HG02763 (cell line): ENCODE measurements at regions not wholly inside any gene's neighbourhood (a gene's known extent, or its start where the extent isn't known, plus 50 kb on each side); places are given as distances from the start of the nearest gene placed in this dataset.
"Not testable (repeated sequence)": the region's sequence is repeated elsewhere in the genome, so short reads cannot be mapped to it uniquely, and the experiment has no call there.

Experiments used
- ATAC-seq: cut with Tn5 transposase; IDR thresholded peaks from one replicate; pipeline ENCODE4 v1.9.1; 2021; ENCODE audit warnings: mild to moderate bottlenecking, moderate library complexity; ENCODE audit not compliant: unreplicated experiment

DNA sequence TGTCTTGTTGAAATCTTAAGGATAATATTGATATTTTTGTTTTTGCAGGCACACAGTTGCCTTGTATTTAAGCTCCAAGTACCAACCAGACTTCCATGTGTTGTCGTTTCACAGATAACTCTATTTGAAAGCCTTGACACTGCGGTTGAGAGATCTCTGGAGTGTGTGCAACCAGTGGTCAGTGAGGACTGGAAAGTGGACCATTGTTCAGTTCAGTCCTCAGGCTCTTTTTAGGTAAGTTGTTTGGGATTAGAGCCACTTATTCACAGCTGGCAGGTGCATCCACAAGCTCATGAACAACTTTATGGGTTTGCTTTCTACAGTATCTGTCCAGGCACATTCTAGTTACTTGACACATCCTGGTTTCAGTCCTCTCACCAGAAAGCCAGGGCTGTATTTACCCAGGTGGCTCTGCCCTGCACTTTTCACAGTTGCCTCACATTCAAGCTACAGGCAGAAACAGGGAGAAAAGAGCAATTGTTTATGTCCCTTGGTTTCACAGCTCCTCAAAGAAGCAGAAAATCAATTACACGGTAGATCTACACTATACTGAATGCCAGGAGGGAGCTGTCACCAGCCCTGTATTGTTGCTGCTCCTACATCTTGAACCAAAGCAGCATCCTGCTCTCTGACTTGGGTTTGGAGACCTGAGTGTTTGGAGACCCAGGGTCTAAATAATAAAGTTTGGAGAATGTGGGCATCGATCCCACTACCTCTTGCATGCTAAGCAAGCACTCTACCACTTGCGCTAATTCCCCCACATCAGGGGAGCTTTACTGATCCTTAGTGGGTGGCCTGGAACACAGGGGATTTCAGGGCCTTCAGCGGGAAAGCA is 543.3 kb downstream of the PRIM2 start:
- not testable (repeated sequence) for ATAC-seq

DNA sequence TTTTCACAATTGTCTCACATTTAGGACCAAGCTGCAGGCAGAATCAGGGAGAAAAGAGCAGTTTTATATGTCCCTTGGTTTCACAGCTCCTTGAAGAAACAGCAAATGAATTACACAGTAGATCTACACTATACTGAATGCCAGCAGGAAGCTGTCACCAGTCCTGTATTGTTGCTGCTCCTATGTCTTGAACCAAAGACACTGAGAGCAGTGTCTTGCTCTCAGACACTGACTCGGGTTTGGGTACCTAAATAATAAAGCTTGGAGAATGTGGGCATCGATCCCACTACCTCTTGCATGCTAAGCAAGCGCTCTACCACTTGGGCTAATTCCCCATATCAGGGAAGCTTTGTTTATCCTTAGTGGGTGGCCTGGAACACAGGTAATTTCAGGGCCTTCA is 552.7 kb downstream of the PRIM2 start:
- not testable (repeated sequence) for ATAC-seq

DNA sequence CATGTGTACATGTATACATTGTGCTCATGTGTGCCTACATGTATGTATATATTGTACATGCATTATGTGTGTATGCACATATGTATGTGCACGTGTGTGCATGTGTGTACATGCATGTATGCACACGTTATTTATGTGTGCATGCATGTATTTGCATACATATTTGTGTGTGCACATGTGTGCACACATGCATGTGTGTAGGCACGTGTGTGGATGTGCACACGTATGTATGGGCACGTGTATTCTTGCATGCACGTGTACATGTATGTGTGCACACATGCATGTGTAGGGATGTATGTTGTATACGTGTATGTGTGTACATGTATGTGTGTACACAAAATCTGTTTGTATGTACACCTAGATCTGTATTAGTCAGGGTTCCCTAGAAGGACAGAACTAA is 556.0 kb downstream of the PRIM2 start:
- not testable (repeated sequence) for ATAC-seq

DNA sequence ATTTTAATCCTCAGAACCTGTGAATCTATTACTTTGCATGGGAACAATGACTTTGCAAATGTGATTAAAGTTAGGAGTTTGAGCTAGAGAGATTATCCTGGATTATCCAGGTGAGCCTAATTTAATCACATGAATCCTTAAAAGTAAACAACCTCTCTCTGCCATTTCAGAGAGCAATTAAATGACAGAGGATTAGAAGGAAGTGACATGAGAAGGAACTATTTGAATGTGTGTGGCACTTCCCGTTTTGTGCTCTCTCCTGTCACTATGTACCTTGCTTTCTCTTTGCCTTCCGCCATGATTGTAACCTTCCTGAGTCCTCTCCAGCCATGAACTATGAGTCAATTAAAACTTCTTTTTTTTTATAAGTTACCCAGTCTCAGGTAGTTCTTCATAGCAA is 559.2 kb downstream of the PRIM2 start:
- ATAC-seq, result not testable (repeated sequence)

DNA sequence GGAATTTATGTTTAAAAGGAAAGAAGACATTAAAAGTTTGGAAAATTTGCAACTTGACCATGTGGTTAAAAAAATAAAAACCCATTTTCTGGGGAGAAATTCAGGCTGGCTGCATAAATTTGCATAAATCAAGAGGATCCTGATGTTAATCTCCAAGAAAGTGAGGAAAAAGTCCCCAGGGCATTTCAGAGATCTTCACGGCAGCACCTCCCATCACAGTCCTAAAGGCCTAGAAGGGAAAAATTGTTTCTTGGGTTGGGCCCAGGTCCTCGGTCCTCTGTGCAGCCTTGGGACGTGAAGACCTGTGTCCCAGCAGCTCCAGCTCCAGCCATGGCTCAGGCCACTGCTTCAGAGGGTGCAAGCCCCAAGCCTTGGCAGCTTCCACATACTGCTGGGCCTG is 560.3 kb downstream of the PRIM2 start:
- ATAC-seq, result not testable (repeated sequence)

DNA sequence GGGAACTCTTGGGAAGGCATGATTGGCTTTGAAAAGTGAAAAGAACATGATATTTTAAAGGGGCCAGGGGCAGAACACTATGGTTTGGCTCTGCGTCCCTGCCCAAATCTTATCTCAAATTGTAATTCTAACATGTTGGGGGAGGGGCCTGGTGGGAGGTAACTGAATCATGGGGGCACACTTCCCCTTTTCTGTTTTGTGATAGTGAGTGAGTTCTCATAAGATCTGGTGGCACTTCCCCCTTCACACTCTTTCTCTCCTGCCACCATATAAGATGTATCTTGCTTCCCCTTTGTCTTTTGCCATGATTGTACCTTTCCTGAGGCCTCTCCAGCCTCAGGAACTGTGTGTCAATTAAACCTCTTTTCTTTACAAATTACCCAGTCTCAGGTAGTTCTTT is 561.4 kb downstream of the PRIM2 start:
- ATAC-seq, result not testable (repeated sequence)

DNA sequence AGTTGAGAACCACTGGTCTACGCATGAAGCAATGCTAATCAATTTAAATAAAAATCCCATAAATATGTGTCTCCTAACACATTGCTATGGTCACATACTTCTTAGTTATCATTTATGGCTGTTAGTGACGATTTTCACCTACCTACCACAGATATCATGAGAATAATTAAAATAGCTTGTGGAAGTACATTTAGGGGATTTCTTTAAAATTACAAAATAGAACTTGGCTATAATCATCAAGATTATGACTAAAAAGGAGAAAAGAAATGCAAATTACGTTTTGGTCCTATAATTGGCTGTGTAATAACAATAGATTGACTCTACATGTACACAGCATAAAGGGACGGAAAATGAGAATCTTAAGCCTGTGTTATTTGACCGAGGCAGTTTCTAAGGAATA is 581.4 kb downstream of the PRIM2 start:
- peak; percentile 73 for ATAC-seq

DNA sequence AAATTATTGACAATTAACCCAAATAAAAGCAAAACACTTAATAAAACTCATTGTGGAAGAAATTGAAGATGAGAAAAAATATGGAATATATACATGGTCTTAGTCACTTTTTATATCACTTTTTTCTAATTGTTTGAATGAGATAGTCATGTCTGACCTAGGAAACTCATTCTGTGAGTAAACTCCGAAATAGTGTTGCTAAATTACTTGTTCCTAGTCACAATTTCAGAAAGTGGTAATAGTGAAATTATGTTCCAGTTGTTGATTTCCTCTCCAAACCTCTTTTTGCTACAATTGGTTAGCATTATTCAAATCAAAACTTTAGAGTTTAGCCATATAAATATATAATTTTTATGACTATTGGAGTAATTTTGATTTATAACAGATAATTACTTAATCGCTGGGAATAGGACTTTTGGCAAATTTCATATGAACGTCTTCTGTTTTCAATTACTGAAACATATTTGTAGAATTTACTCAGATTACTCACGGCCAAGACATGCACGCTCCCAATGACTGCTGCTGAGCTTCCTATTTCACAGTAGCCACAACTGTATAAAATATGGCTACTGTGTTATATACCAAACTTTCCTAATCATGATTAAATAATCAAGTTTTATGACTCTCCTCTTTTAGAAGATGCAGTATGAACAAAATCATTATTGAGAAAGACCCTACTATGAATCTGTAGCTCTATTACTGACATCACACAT is 583.4 kb downstream of the PRIM2 start:
- not testable (repeated sequence) for ATAC-seq

DNA sequence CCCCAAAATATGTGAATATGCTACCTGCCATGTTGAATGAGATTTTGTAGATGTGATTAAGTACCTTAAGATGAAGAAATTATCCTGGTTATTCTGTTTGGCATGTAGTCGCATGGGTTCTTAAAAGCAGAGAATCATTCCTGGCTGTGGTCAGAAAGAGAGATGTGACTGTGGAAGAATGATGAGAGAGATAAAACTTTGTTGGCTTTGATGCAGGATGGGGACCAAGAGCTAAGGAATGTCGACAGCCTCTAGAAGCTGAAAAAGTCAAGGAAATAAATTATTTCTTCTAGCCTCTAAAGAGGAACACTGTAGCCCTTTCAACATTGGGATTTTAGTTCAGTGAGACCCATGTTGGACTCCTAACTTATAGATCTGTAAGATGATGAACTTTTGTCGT is 584.0 kb downstream of the PRIM2 start:
- not testable (repeated sequence) for ATAC-seq

DNA sequence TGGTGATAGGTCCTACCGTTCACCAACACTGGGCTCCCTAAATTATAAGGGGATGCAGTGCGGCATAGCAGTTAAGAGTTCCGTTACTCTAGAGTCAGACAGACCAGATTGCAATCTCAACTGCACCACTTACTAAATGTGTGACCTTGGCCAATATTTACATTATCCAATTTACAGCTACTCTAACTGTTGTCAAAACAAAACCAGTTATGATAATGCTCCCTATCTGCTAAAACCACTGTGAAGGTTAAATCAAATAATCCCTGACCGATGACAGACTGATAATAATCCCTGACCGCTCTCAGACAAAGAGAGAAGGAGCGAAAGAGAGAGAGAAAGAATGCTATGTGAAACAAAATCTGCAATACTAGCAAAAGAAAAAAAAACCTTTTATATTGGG is 586.9 kb downstream of the PRIM2 start:
- not testable (repeated sequence) for ATAC-seq

DNA sequence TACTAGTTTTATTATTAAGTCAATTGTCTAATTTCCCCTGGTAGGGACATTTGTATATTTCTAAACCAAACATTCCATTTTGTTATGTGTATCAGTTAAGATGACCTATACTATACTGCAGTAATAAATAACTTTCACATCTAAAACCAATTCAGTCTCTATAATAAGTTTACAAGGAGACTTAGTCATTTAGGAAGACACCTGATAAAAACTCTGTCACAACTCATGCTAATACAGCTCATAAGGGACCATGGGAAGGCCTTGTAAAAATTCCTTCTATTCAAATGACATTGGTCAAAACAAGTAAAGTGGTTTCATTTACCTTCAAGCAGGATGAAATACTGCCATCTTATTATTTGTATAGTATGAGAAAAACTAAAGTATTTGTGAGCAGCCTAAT is 597.9 kb downstream of the PRIM2 start:
- ATAC-seq, result not testable (repeated sequence)

DNA sequence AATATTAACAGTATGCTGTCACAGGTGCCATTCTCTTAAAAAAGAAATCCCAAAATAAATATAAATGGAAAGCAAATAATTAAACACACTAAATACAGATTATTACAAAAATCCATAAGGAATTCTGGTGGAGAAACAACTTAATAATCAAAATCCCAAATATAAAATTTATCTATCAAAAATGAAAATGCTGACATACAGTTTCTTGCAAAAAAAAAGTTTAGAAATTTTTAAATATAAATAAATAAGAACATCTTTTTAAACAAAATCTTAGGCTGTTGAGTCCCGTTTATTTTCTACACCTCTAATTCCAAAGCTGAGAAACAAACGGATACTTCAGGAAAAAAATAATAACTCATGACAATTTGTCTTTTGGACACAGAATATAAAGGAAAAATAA is 625.5 kb downstream of the PRIM2 start:
- ATAC-seq, result not testable (repeated sequence)

DNA sequence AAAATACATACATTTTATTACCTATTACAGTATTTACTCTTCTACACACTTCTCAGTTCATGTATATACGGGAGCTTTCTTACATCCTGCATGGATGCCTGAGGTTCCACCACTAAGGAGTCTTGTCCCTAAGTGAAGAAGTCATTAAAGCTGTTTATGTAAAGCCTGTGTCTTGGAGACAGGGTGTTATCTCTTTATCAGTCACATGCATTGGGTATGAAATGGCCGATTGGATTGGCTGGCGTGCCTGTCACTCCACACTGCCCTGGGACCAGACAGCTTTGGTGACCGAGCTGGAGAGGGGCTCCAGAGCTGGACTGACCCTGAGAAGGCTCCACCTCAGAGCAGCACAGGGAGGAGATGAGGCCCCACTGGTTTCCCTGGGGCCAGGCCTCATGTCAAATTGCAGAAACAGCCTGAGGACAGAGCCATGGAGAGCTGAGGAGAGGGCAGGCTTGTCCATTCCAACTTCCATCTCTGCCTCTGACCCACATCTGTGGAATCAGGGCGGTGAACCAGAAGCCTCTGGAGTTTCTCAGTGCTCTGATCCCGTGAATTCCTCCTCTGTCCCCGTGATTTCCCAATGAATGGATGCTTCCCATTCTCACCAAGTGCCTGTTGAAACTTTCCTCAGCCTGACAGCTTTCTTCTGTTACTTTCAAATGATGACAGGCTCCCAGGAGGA is 628.8 kb downstream of the PRIM2 start:
- ATAC-seq, result not testable (repeated sequence)

DNA sequence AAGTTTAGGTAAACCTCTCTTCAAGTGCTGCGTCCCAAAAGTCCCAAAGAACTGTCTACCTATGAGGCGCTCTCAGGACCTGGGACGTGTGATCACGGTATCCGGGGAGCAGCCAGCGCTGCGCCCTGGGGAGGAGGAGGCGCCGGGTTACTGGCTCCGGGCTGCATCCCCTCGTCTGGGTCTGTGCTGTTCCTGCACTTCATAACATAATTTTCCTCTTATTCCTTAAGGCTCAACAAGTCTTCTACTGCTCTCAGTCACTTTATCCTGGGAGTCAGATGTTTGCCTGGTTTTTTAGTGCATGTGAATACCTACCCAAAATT is 629.3 kb downstream of the PRIM2 start:
- ATAC-seq, result not testable (repeated sequence)

DNA sequence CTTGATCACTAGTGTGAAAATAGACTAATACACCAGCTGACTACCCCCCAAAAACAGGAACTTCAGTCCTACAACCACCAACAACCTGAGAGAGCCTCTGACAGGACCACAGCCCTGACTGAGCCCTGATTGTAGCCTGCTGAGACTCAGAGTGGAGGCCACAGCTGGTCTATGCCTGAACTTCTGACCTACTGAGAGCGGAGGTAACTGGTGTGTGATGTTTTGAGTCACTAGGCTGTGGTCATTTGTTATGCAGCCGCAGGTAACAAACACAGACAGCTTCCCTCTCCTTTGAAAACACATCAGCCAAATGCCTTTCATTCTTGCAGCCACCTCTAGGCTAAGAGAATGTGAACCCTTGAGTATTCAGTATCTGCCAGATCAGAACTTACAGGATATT is 631.1 kb downstream of the PRIM2 start:
- not testable (repeated sequence) for ATAC-seq

DNA sequence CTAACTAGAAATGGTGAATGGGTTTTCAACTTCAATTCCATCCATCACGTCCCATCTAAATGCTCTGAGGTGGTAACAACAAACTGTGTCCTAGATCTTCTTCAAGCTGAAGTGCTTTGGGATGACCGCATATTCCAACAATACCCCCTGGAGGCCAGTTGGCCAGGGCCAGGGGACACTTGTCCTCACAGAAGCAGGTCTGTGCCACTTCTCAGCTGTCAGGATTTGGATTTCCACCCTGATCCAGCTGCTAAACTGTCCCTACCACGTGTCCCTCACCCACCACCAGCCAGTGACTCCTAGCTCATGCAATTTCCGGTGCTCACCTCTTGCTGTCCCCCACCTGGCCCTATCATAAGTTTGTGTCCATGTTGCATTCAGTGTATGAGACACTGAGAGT is 633.0 kb downstream of the PRIM2 start:
- not testable (repeated sequence) for ATAC-seq

DNA sequence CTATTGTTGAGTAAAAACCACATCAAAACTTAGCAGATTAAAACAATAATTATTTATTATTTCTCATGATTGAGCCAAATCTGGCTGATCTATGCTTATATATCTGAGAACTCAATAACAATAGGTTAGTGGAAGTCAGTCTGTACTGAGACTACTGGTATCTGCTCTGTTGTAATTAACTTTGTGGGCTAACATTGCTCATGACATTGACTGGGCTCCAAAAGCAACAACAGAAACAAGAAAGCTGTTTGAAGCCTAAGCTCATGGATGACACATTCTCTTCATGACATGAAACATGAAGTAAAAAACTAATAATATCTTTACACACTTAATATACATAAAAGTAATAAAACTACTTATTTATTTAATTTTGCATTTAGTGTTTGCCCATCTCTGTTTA is 649.3 kb downstream of the PRIM2 start:
- ATAC-seq, result not testable (repeated sequence)

DNA sequence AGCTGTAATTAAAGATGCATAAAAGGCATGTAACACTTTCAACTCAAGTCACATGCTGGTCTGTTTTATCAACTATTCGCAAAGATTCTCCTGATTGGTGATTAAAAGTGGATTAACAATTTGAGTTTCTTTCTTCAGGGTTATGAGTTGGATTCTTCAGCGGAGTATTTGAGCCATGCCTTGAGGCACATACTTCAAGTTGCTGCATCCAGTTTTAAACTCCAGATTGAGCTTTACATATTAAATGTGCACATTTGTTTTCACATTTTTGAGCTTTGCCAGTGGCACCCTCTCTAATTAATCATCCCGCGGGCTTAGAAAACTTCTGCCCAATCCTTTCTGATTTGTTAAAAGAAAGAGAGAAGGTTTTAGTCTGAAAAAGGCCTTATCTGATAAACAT is 654.5 kb downstream of the PRIM2 start:
- not testable (repeated sequence) for ATAC-seq

DNA sequence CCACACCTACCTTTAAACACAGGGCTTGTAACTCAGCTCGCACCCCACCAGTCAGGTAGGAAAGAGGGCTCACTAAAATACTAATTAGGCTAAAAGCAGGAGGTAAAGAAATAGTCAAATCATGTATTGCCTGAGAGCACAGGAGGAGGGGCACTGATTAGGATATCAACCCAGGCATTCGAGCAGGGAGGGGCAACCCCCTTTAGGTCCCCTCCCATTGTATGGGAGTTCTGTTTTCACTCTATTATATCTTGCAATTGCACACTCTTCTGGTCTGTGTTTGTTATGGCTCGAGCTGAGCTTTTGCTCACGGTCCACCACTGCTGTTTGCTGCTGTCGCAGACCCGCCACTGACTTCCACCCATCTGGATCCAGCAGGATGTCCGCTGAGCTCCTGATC is 657.2 kb downstream of the PRIM2 start:
- ATAC-seq, result no peak

DNA sequence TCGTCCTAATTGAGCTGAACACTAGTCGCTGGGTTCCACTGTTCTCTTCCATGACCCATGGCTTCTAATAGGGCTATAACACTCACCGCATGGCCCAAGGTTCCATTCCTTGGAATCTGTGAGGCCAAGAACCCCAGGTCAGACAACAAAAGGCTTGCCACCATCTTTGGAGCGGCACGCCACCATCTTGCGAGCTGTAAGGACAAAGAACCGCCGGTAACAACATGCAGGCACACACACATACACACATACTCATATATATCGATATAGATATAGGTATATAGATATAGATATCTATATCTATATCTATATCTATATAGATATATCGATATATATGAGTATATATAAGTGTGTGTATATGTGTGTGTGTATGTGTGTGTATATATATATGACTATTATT is 657.7 kb downstream of the PRIM2 start:
- not testable (repeated sequence) for ATAC-seq

DNA sequence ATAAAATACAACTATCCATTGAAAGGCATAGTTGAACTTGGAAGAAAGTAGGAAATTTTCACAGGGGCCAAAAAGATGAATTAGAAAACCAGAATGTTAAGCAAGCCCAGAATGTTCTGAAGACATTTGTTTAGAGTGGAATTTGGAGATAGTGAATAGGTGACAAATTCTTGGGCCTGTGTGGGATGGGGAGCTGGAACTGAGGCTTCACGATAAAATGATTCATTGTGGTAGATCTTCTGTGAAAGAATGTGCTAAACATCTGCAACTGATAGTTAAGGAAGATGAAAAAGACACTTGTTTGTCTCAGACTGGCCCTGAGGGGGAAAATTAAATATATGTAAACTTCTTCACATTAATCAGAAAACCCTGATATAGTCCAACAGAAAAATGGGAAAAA is 658.9 kb downstream of the PRIM2 start:
- not testable (repeated sequence) for ATAC-seq

DNA sequence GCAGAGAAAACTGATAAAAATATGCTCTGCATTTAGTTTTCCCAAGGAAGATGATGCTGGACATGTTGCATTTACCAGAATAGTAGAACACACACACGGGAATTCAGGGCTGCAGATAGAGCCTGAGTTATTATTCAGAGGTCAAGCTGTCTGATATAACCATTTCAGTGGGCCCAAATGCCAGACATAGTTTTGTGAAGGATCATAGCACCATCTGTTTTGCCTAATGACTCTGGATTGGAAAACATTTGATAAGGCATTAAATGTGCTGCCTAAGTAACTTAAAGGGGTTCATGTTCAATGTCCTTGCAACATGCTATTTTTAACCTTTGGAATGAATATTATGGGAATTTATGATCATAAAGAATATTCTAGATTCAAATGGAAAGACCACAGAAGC is 666.2 kb downstream of the PRIM2 start:
- ATAC-seq, result not testable (repeated sequence)
